OCI-LY7 (cell line): ENCODE measurements at regions not wholly inside any gene's neighbourhood (a gene's known extent, or its start where the extent isn't known, plus 50 kb on each side); places are given as distances from the start of the nearest gene placed in this dataset.

Experiments
- CTCF ChIP-seq: fragments of 200-600 bp; sonication (generic); conservative IDR thresholded peaks from 2 replicates; pipeline ENCODE4 v1.5.1; 2014; ENCODE audit warnings: mild to moderate bottlenecking, antibody characterized with exemption, low read length, moderate library complexity, mixed read lengths
- EZH2phosphoT487 ChIP-seq: fragments of 200-600 bp; sonication (generic); IDR thresholded peaks from 2 replicates; pipeline ENCODE4 v1.6.1; 2018; ENCODE audit warnings: low read depth, borderline replicate concordance, mild to moderate bottlenecking, mixed run types, antibody characterized with exemption, low read length, moderate library complexity, mixed read lengths

DNA sequence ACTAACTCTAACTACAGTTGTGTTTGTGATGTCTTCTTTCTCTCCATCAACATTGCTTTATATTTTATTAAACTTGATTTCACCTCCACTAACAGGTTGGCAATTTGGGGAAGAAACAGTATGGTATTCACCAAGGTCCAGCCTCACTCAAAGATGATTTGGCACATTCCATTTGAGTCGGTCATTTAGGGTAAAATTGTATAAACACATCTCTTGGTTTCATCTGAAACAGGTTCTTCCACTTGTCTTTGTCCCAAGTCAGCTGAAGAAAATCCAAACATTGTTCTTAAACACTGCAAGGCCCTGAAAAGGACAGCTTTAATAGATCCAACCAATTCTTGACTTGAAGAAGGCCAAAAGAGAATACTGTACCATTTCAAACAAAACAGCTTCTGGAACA, 104.9 kb upstream of the NT5E start:
- no peak for TF ChIP-seq CTCF
- TF ChIP-seq EZH2phosphoT487, result no peak
